Panc1 (cell line): ENCODE measurements at regions not wholly inside any gene's neighbourhood (a gene's known extent, or its start where the extent isn't known, plus 50 kb on each side); places are given as distances from the start of the nearest gene placed in this dataset.
"Not testable (repeated sequence)": the region's sequence is repeated elsewhere in the genome, so short reads cannot be mapped to it uniquely, and the experiment has no call there.

Source experiments
- ATAC-seq: fragments of 200-7000 bp; cut with Tn5 transposase; 2 replicates; pipeline ENCODE4 v1.9.1; 2020; ENCODE audit warnings: mild to moderate bottlenecking, moderate library complexity
- BruUV-seq: library from RNA; stranded (reverse); fragments of 400-500 nt; replicated peaks from 2 replicates; lab custom pipeline; 2021; lab: Mats Ljungman, UMichigan
- CTCF ChIA-PET: fragments of 300-600 bp; sonication (Branson Sonifier 250); formaldehyde crosslinking; loops from one replicate; lab custom pipeline; 2022; ENCODE audit warnings: antibody characterized with exemption; lab: Charles Lee
- POLR2A ChIA-PET: fragments of 300-600 bp; sonication (Branson Sonifier 250); formaldehyde crosslinking; loops from one replicate; lab custom pipeline; 2022; ENCODE audit warnings: antibody characterized with exemption; lab: Charles Lee
- DNase-seq: peaks from one replicate; pipeline ENCODE4 v3.0.0-alpha.2; 2010; ENCODE audit warnings: low read depth, low spot score
- H3K27ac ChIP-seq: 2 replicates; pipeline ENCODE4 v1.5.1; 2011; ENCODE audit warnings: mild to moderate bottlenecking, low read length, inconsistent platforms
- H3K27me3 ChIP-seq: fragments of 200-500 bp; sonication (Bioruptor generic); 2 replicates; pipeline ENCODE4 v1.6.0; 2014; ENCODE audit warnings: low read length, inconsistent platforms; ENCODE audit not compliant: control insufficient read depth, insufficient read depth
- H3K36me3 ChIP-seq: fragments of 200-500 bp; sonication (Bioruptor generic); 2 replicates; pipeline ENCODE4 v1.5.1; 2014; ENCODE audit warnings: inconsistent platforms, mild to moderate bottlenecking, low read length, moderate library complexity; ENCODE audit not compliant: control insufficient read depth, insufficient read depth
- H3K4me1 ChIP-seq: 2 replicates; pipeline ENCODE4 v1.5.1; 2011; ENCODE audit warnings: inconsistent platforms, mild to moderate bottlenecking, low read length, moderate library complexity; ENCODE audit not compliant: control insufficient read depth, insufficient read depth
- H3K4me3 ChIP-seq, 2 experiments: 2 replicates each; pipeline ENCODE4 v1.5.1; 2011 to 2012; ENCODE audit warnings: low read depth in 2 of 2, low read length in 2 of 2, mild to moderate bottlenecking in 2 of 2, inconsistent platforms in 1 of 2, moderate library complexity in 1 of 2
- H3K9me3 ChIP-seq: fragments of 200-500 bp; sonication (Bioruptor generic); 2 replicates; pipeline ENCODE4 v1.5.1; 2014; ENCODE audit warnings: low read depth, mild to moderate bottlenecking, inconsistent platforms, low read length, moderate library complexity; ENCODE audit not compliant: control insufficient read depth, insufficient read depth
- CTCF ChIP-seq: fragments of 450-650 bp; IDR thresholded peaks from 2 replicates; pipeline ENCODE4 v1.5.1; 2017; ENCODE audit warnings: mild to moderate bottlenecking
- POLR2AphosphoS5 ChIP-seq: IDR thresholded peaks from 2 replicates; pipeline ENCODE4 v1.6.1; 2012; ENCODE audit warnings: mild to moderate bottlenecking, low read depth, low read length, moderate library complexity
- REST ChIP-seq, 2 experiments: IDR thresholded peaks; 2 replicates each; pipeline ENCODE4 v1.6.1; 2011 to 2012; ENCODE audit warnings: low read depth in 2 of 2, control low read depth in 1 of 2, low read length in 1 of 2, mild to moderate bottlenecking in 1 of 2, moderate library complexity in 1 of 2; ENCODE audit not compliant: insufficient read depth in 1 of 2
- SIN3A ChIP-seq: IDR thresholded peaks from 2 replicates; pipeline ENCODE4 v1.6.1; 2012; ENCODE audit warnings: low read depth, mild to moderate bottlenecking, low read length, moderate library complexity, borderline replicate concordance; ENCODE audit not compliant: insufficient read depth
- TCF7L2 ChIP-seq: IDR thresholded peaks from 2 replicates; pipeline ENCODE4 v1.6.1; 2011; ENCODE audit warnings: mild to moderate bottlenecking, low read depth, low read length, inconsistent platforms
- in situ Hi-C: cut with HindIII; loops from 2 replicates; pipeline ENCODE4 v1.10.0; 2016; ENCODE audit warnings: low sequenced_read_pairs, low pct_unique_long_range_greater_than_20kb
- intact Hi-C: fragments of 100-400 bp; cut with micrococcal nuclease; formaldehyde crosslinking; loops from one replicate; pipeline ENCODE4 v1.10.0; 2022; ENCODE audit not compliant: unreplicated experiment

GRCh38 chr5:165410476-165410875 lies 1905.1 kb downstream of the MAT2B start:
- CTCF ChIA-PET, result no interaction called here
- DNase-seq, result no peak
- no peak for ATAC-seq
- Histone ChIP-seq H3K36me3 (no peaks in the 10 kb centered on the region), H3K27ac (no peak overlapping the region), H3K4me3 (no peak overlapping the region), H3K4me1 (no peaks in the 10 kb centered on the region), H3K27me3 (no peaks in the 10 kb centered on the region), H3K9me3 (0 out of 2 replicates have a peak, but pooled peaks cover 2% of the 10 kb centered on the region)
- in situ Hi-C loops, result no loop called here
- POLR2A ChIA-PET, result no interaction called here
- TF ChIP-seq SIN3A, result no peak
- TF ChIP-seq TCF7L2, result no peak
- TF ChIP-seq POLR2AphosphoS5, result no peak
- TF ChIP-seq REST (IDR thresholded peaks at IDR 0.05; ENCODE audit: insufficient read depth in 1 of 2, low read depth in 2 of 2, low read length in 1 of 2), result no peak
- TF ChIP-seq CTCF, result no peak
- BruUV-seq, result no TSS peak
- intact Hi-C loops, result no loop called here

GRCh38 chr5:165411532-165411931 lies 1906.1 kb downstream of the MAT2B start:
- H3K4me1 ChIP-seq, BruUV-seq, POLR2A ChIA-PET, H3K9me3 ChIP-seq, in situ Hi-C loops, ATAC-seq, H3K27ac ChIP-seq, H3K36me3 ChIP-seq, DNase-seq, H3K27me3 ChIP-seq, intact Hi-C loops, H3K4me3 ChIP-seq, CTCF ChIA-PET: not testable (repeated sequence)

- Histone ChIP-seq H3K36me3 (no peaks in the 10 kb centered on the region), H3K27ac (no peak overlapping the region), H3K9me3 (no peaks in the 10 kb centered on the region), H3K27me3 (no peaks in the 10 kb centered on the region), H3K4me3 (no peak overlapping the region), H3K4me1 (no peaks in the 10 kb centered on the region)
- ATAC-seq, result no peak
- intact Hi-C loops, result no loop called here
- no TSS peak for BruUV-seq
- DNase-seq, result no peak
- no peak for TF ChIP-seq CTCF
- TF ChIP-seq REST (IDR thresholded peaks at IDR 0.05; ENCODE audit: insufficient read depth in 1 of 2, low read depth in 2 of 2, low read length in 1 of 2), result no peak
- no peak for TF ChIP-seq POLR2AphosphoS5
- TF ChIP-seq TCF7L2, result no peak
- TF ChIP-seq SIN3A, result no peak
- in situ Hi-C loops, result no loop called here
- ChIA-PET POLR2A (no interaction called here), CTCF (no interaction called here)
These were observed 1915.1 kb downstream of the MAT2B start for GRCh38 chr5:165420493-165420892.
